PFSK-1 (cell line): ENCODE measurements at regions not wholly inside any gene's neighbourhood (a gene's known extent, or its start where the extent isn't known, plus 50 kb on each side); places are given as distances from the start of the nearest gene placed in this dataset.
A peak's percentile ranks its signal among the peaks of the same experiment; 100 is the strongest.

Experiments
- FOXP2 ChIP-seq: optimal IDR thresholded peaks from 2 replicates; pipeline ENCODE3; 2011; ENCODE audit warnings: borderline replicate concordance, control low read depth, inconsistent platforms; ENCODE audit not compliant: insufficient read depth; ENCODE audit errors: extremely low read length, extremely low read depth
- POLR2AphosphoS5 ChIP-seq: IDR thresholded peaks from 2 replicates; pipeline ENCODE4 v1.6.1; 2012; ENCODE audit warnings: low read depth, mild to moderate bottlenecking, control low read depth, low read length, moderate library complexity
- SIN3A ChIP-seq: IDR thresholded peaks from 2 replicates; pipeline ENCODE4 v1.6.1; 2012; ENCODE audit warnings: mild to moderate bottlenecking, low read length, moderate library complexity, borderline replicate concordance; ENCODE audit not compliant: insufficient read depth
- TAF1 ChIP-seq: IDR thresholded peaks from 2 replicates; pipeline ENCODE4 v1.6.1; 2012; ENCODE audit warnings: low read length, control low read depth, borderline replicate concordance; ENCODE audit not compliant: insufficient read depth
- TF ChIP-seq, protein P1 (sequence below), 2 experiments: IDR thresholded peaks; 2 replicates each; pipeline versions ENCODE4 v1.6.1 to v1.8.0; 2011 to 2012; ENCODE audit warnings: low read depth in 2 of 2, low read length in 2 of 2, control low read depth in 1 of 2, inconsistent platforms in 1 of 2, mild to moderate bottlenecking in 1 of 2, moderate library complexity in 1 of 2; ENCODE audit not compliant: insufficient read depth in 1 of 2

DNA sequence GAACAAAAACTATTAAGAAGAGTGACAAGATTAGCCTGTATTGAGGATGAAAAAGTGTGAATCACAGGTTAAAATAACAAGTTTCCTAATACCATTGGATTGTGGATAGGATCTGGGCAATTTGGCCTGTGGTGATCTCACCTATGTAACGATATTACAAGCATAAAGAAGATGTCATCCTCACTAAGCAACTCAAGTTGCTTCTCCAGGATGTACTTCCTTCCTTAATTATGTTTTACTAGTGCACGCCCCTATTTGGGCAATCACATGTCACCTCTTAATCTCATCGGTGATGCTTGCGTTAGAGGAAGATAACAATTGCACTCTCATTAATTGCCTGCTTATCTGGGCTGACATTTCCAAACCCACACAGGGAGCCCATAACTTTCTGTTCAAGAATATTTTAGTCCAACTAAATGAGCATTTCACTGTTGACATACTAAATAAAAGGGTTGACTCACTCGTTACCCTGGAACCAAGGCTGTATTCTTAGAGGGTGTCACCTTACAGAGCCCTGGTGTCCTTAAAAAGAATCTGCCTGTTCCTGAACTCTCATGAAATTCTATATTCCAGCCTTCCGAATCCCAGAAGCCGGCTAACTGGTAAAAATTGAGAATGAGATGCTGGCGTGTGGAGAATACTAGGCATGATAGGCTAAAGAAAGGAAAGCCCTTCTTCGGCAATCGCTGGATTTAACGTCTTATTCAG is 88.2 kb upstream of the ATXN1 start:
- TF ChIP-seq TAF1 (no peak), POLR2AphosphoS5 (no peak), FOXP2 (no peak), SIN3A (peak; percentile 80; the same call in 1 of the 2 replicates)
- TF ChIP-seq, protein P1, sequence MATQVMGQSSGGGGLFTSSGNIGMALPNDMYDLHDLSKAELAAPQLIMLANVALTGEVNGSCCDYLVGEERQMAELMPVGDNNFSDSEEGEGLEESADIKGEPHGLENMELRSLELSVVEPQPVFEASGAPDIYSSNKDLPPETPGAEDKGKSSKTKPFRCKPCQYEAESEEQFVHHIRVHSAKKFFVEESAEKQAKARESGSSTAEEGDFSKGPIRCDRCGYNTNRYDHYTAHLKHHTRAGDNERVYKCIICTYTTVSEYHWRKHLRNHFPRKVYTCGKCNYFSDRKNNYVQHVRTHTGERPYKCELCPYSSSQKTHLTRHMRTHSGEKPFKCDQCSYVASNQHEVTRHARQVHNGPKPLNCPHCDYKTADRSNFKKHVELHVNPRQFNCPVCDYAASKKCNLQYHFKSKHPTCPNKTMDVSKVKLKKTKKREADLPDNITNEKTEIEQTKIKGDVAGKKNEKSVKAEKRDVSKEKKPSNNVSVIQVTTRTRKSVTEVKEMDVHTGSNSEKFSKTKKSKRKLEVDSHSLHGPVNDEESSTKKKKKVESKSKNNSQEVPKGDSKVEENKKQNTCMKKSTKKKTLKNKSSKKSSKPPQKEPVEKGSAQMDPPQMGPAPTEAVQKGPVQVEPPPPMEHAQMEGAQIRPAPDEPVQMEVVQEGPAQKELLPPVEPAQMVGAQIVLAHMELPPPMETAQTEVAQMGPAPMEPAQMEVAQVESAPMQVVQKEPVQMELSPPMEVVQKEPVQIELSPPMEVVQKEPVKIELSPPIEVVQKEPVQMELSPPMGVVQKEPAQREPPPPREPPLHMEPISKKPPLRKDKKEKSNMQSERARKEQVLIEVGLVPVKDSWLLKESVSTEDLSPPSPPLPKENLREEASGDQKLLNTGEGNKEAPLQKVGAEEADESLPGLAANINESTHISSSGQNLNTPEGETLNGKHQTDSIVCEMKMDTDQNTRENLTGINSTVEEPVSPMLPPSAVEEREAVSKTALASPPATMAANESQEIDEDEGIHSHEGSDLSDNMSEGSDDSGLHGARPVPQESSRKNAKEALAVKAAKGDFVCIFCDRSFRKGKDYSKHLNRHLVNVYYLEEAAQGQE (IDR thresholded peaks at IDR 0.05; ENCODE audit: insufficient read depth in 1 of 2, low read depth in 2 of 2, low read length in 2 of 2): peak in 1 of 2 experiments; percentile 62; a peak in 1 of 4 replicates
